Left lung (tissue), 4 donors: ENCODE measurements at regions not wholly inside any gene's neighbourhood (a gene's known extent, or its start where the extent isn't known, plus 50 kb on each side); places are given as distances from the start of the nearest gene placed in this dataset.

ENCODE experiments used
- ATAC-seq: fragments of 200-7000 bp; cut with Tn5 transposase; one replicate; pipeline ENCODE4 v1.9.1; 2020; ENCODE audit warnings: moderate library complexity
- DNase-seq, 4 donors: peaks; one replicate each; pipeline ENCODE4 v3.0.0-alpha.2; 2013 to 2020
- H3K27ac ChIP-seq, 2 donors: fragments of 200-600 bp; sonication (generic) in 1 of 2; one replicate each; pipeline versions ENCODE4 v1.5.0 to v1.8.0; 2020 to 2021
- H3K27me3 ChIP-seq, 2 donors: fragments of 200-600 bp; sonication (generic) in 1 of 2; one replicate each; pipeline versions ENCODE4 v1.5.0 to v1.8.0; 2020 to 2021
- H3K36me3 ChIP-seq, 2 donors: fragments of 200-600 bp; sonication (generic) in 1 of 2; one replicate each; pipeline versions ENCODE4 v1.5.0 to v1.8.0; 2020 to 2021
- H3K4me1 ChIP-seq, 2 donors: fragments of 200-600 bp; one replicate each; pipeline ENCODE4 v1.8.0; 2021
- H3K4me3 ChIP-seq, 2 donors: fragments of 200-600 bp; sonication (generic) in 1 of 2; one replicate each; pipeline versions ENCODE4 v1.5.0 to v1.8.0; 2020 to 2021; ENCODE audit warnings: mild to moderate bottlenecking in 1 of 2
- H3K9me3 ChIP-seq, 2 donors: fragments of 200-600 bp; sonication (generic) in 1 of 2; one replicate each; pipeline versions ENCODE4 v1.5.0 to v1.8.0; 2020 to 2021
- intact Hi-C, 2 donors: fragments of 100-400 bp; cut with DNase I; formaldehyde crosslinking; loops; one replicate each; pipeline versions ENCODE4 v1.11.2 to v1.14.2; 2022
- TF ChIP-seq, protein P1 (sequence below), 2 donors: fragments of 200-600 bp; sonication (generic) in 1 of 2; IDR thresholded peaks; one replicate each; pipeline versions ENCODE4 v1.5.0 to v1.8.0; 2021; ENCODE audit warnings: antibody characterized with exemption in 2 of 2
- donor health status: DM: no; HTN: yes; CAD: no.
- donor health status: DM: no; HTN: no; CAD: no.

DNA sequence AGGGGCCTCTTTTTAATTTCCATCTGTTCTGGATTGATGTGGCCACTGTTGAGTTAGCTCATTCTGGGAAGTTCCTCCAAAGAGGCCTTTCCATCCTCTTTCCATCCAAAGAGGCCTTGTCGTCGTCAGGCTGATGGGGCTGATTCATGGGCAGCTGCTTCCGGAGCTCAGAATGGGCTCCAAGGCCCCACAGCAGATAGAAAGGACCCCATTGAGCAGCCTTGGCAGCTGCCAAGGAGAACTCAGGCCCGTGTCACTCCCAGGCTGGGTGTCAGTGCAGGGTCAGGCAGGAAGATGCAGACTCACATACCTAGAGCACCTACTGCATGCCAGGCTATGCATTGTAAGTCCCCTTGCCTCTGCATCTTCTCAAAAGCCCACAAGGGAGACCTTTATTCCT is 524.1 kb downstream of the MIAT start:
- intact Hi-C loops = no loop called here
- ATAC-seq (no peak), DNase-seq (no peak)
- H3K9me3 ChIP-seq = no peaks in the 10 kb centered on the region
- peaks cover 0 to 8% of the 10 kb centered on the region in 2 donors for H3K27me3 ChIP-seq
- no peaks in the 10 kb centered on the region for H3K36me3 ChIP-seq
- TF ChIP-seq, protein P1, sequence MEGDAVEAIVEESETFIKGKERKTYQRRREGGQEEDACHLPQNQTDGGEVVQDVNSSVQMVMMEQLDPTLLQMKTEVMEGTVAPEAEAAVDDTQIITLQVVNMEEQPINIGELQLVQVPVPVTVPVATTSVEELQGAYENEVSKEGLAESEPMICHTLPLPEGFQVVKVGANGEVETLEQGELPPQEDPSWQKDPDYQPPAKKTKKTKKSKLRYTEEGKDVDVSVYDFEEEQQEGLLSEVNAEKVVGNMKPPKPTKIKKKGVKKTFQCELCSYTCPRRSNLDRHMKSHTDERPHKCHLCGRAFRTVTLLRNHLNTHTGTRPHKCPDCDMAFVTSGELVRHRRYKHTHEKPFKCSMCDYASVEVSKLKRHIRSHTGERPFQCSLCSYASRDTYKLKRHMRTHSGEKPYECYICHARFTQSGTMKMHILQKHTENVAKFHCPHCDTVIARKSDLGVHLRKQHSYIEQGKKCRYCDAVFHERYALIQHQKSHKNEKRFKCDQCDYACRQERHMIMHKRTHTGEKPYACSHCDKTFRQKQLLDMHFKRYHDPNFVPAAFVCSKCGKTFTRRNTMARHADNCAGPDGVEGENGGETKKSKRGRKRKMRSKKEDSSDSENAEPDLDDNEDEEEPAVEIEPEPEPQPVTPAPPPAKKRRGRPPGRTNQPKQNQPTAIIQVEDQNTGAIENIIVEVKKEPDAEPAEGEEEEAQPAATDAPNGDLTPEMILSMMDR (IDR thresholded peaks at IDR 0.05) = no peak
- no peak overlapping the region for H3K27ac ChIP-seq
- no peak overlapping the region for H3K4me3 ChIP-seq
- no peaks in the 10 kb centered on the region for H3K4me1 ChIP-seq

DNA sequence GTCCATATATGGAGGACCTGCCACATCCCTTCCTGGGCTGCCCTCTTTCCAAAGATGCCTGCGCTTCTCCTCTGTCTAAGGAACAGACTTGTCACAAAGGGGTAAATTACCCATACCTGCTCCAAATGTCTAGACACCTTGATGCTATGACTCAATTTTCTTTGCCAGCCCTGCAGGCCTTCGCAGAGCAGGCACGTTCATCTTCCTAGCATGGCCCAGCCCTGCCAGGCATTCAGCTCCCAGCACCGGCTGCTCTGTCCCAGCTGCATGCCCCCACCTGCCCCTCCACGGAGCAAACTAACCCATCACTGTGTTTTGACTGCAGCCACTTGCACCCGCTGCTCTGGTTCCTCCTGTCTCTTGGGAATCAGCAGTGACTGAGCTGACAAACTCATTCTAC is 526.1 kb downstream of the MIAT start:
- no peak for DNase-seq
- intact Hi-C loops = no loop called here
- TF ChIP-seq, protein P1 (IDR thresholded peaks at IDR 0.05) = no peak
- no peak overlapping the region for H3K4me3 ChIP-seq
- H3K4me1 ChIP-seq = no peaks in the 10 kb centered on the region
- no peak for ATAC-seq
- H3K27ac ChIP-seq = no peak overlapping the region
- H3K9me3 ChIP-seq = no peaks in the 10 kb centered on the region
- H3K36me3 ChIP-seq = no peaks in the 10 kb centered on the region
- H3K27me3 ChIP-seq = no peaks in the 10 kb centered on the region

DNA sequence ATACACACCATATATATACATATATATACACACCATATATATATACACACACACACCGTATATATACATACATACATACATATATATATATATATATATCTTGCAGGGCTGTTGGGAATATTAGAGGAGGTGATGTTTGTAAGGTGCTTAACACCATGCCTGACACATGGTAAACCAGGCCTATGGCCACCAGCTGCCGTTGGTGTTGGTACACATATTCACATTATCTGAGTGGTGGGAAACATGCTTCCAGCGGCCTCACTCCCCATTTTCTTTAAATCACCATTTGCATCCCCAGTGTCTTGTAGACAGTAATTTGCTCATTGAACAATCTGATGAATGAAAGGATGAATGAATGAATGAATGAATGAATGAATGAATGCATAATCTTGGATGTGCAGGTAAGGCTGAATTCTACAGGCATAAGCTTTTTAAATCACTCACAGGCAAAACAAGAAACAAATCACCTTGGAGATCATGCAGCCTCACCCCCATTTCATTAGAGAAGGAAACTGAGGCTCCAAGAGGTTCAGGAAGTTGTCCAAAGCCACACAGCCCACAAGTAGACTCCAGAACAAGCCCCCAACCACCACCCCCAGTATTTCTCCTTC is 527.8 kb downstream of the MIAT start:
- TF ChIP-seq, protein P1 (IDR thresholded peaks at IDR 0.05) = no peak
- ATAC-seq = no peak
- Histone ChIP-seq H3K36me3 (no peaks in the 10 kb centered on the region), H3K27ac (no peak overlapping the region), H3K27me3 (no peaks in the 10 kb centered on the region), H3K4me1 (no peaks in the 10 kb centered on the region), H3K9me3 (no peaks in the 10 kb centered on the region), H3K4me3 (no peak overlapping the region)
- intact Hi-C loops = no loop called here
- DNase-seq = no peak

DNA sequence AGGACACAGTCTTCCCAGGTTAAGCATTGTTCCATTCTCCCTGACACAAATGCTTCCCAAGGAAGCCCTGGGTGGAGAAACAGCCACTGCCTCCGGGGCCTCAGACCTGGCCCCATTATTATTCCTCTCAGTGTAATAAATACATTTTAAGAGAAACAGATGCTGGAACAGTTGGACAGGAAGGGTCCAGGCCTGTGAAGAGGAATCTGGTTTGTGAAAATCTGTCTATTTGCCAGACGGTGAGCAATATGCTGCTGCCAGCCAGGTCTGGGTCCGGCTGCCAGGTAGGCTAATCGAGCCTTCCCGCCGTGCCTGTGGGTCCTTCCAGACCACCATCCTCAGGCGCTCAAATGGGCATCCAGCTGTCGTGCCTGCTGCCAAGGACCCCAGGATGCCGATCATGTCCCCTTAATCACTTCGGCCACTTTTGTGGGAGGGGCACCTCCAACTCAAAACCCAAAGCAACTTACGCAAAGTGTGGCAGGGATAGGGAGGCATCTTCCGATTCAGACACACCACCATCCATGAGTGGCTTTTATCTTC is 528.4 kb downstream of the MIAT start:
- Histone ChIP-seq H3K9me3 (no peaks in the 10 kb centered on the region), H3K4me1 (no peaks in the 10 kb centered on the region), H3K4me3 (no peak overlapping the region), H3K27me3 (no peaks in the 10 kb centered on the region), H3K27ac (no peak overlapping the region), H3K36me3 (no peaks in the 10 kb centered on the region)
- ATAC-seq = no peak
- TF ChIP-seq, protein P1 (IDR thresholded peaks at IDR 0.05) = no peak
- DNase-seq = no peak
- intact Hi-C loops = no loop called here

DNA sequence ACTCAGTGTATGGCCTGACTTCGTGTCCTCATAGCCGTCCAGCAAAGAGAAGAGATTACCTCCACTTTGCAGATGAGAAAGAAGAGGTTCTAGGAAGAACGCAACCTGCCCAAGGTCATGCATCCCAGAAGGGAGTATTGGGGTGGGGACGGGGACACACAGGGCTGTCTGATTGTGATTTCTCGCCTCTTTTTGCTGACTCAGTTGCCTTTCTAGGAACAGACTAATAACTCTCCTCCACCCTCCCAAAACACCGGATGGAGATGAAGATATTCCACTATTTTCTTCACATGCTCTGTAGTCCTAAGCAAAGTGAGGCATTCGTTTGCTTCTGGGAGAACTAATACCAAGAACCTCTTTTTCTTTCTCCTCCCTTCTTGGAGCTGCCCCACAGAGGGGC is 529.3 kb downstream of the MIAT start:
- TF ChIP-seq, protein P1 (IDR thresholded peaks at IDR 0.05) = no peak
- DNase-seq = no peak
- Histone ChIP-seq H3K9me3 (no peaks in the 10 kb centered on the region), H3K27ac (no peak overlapping the region), H3K36me3 (no peaks in the 10 kb centered on the region), H3K4me1 (no peaks in the 10 kb centered on the region), H3K27me3 (no peaks in the 10 kb centered on the region), H3K4me3 (no peak overlapping the region)
- ATAC-seq = no peak
- intact Hi-C loops = no loop called here
